Neuron (in vitro differentiated cells): ENCODE measurements at regions not wholly inside any gene's neighbourhood (a gene's known extent, or its start where the extent isn't known, plus 50 kb on each side); places are given as distances from the start of the nearest gene placed in this dataset.
"Not testable (repeated sequence)": the region's sequence is repeated elsewhere in the genome, so short reads cannot be mapped to it uniquely, and the experiment has no call there.

Source experiments
- H2AFZ ChIP-seq: one replicate; pipeline ENCODE4 v1.6.1; 2013; ENCODE audit warnings: low read depth, mild to moderate bottlenecking, inconsistent platforms, low read length, moderate library complexity
- H3K27me3 ChIP-seq: one replicate; pipeline ENCODE4 v1.6.1; 2013; ENCODE audit warnings: low read length; ENCODE audit not compliant: insufficient read depth
- H3K36me3 ChIP-seq: one replicate; pipeline ENCODE4 v1.6.1; 2013; ENCODE audit warnings: low read length; ENCODE audit not compliant: insufficient read depth
- H3K4me1 ChIP-seq: one replicate; pipeline ENCODE4 v1.6.1; 2013; ENCODE audit warnings: low read length; ENCODE audit not compliant: insufficient read depth
- H3K4me3 ChIP-seq: 2 replicates; pipeline ENCODE4 v1.5.1; 2013; ENCODE audit warnings: mild to moderate bottlenecking, low read length, moderate library complexity
- H3K9me3 ChIP-seq: one replicate; pipeline ENCODE4 v1.6.1; 2013; ENCODE audit warnings: low read length

GRCh38 chr21:32090956-32091355 lies 187.9 kb downstream of the MIS18A start:
- Histone ChIP-seq H3K36me3 (no peaks in the 10 kb centered on the region), H3K4me3 (no peak overlapping the region), H2AFZ (no peak overlapping the region), H3K9me3 (no peaks in the 10 kb centered on the region), H3K27me3 (no peaks in the 10 kb centered on the region), H3K4me1 (no peaks in the 10 kb centered on the region)

GRCh38 chr21:32089766-32090165 lies 189.1 kb downstream of the MIS18A start:
- Histone ChIP-seq H3K4me3 (no peak overlapping the region), H3K27me3 (no peaks in the 10 kb centered on the region), H2AFZ (no peak overlapping the region), H3K9me3 (no peaks in the 10 kb centered on the region), H3K36me3 (no peaks in the 10 kb centered on the region), H3K4me1 (no peaks in the 10 kb centered on the region)

- H3K4me1 ChIP-seq = no peaks in the 10 kb centered on the region
- H3K4me3 ChIP-seq = no peak overlapping the region
- H2AFZ ChIP-seq = no peak overlapping the region
- no peaks in the 10 kb centered on the region for H3K27me3 ChIP-seq
- no peaks in the 10 kb centered on the region for H3K9me3 ChIP-seq
- H3K36me3 ChIP-seq = no peaks in the 10 kb centered on the region
Observed at GRCh38 chr21:32088471-32088870, 190.4 kb downstream of the MIS18A start.

DNA sequence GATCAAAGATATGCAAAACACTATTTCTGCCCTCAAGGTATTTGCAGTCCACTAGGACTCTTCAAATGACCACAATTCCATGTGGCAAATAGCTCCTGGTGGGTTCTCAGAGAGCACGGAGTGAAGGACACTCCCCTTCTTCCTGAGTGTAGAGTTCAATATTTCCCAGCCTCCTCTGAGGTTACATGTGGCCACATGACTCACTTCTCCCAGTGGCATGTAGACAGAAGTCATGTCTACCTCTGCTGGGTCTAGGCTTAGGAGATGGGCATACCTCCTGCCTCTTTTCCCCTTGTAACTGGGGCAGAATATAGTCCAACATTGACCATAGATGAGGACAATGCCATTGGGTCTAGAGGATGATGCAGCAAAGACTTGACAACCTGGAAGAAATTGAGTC lies 191.4 kb downstream of the MIS18A start:
- H3K27me3 ChIP-seq = no peaks in the 10 kb centered on the region
- H3K36me3 ChIP-seq = no peaks in the 10 kb centered on the region
- H3K4me1 ChIP-seq = no peaks in the 10 kb centered on the region
- no peak overlapping the region for H2AFZ ChIP-seq
- H3K4me3 ChIP-seq = no peak overlapping the region
- no peaks in the 10 kb centered on the region for H3K9me3 ChIP-seq

DNA sequence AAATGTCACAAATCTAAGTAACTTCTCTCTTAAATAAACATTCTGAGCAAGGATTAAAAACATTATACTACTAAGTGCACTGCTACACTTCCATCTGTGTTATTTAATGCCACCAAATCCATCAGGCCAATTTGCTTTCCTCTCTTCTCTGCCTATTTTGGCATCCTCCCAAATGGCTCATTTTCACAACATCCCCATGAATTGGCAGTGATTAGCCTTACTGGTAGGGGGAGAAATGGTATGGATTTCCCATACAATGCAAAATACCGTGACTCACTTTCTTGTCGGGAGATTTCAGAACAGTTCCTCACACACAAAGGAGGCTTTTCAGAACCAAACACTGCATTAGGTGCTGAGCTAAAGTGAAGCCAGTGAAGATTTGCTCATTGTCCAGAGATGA lies 195.7 kb downstream of the MIS18A start:
- no peaks in the 10 kb centered on the region for H3K4me1 ChIP-seq
- H3K36me3 ChIP-seq = no peaks in the 10 kb centered on the region
- H3K27me3 ChIP-seq = no peaks in the 10 kb centered on the region

DNA sequence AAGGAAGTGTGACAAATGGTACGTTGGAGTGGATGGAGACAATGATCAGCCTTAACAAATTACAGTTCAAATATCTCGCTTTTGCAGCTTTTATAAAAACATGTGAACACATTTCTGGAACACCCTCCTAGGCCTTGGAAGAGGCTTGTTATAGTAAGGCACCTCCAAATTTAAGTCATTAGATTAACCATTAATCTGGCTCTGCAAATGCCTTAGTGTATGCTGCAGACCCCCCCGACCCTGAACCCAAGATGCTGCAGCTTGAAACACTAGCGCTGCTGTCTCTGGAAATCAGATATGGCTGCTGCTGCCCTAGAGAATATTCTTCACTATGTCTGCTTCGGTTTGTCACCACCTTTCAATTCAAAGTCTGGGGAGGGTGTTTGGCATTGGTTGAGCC lies 196.4 kb downstream of the MIS18A start:
- Histone ChIP-seq H2AFZ (no peak overlapping the region), H3K9me3 (no peaks in the 10 kb centered on the region), H3K36me3 (no peaks in the 10 kb centered on the region), H3K4me1 (no peaks in the 10 kb centered on the region), H3K27me3 (no peaks in the 10 kb centered on the region), H3K4me3 (no peak overlapping the region)

More for the DNA sequence above, 195.7 kb downstream of the MIS18A start:
- Histone ChIP-seq H3K9me3 (no peaks in the 10 kb centered on the region), H3K4me3 (no peak overlapping the region), H2AFZ (no peak overlapping the region)

- Histone ChIP-seq H3K4me3 (no peak overlapping the region), H2AFZ (no peak overlapping the region), H3K4me1 (no peaks in the 10 kb centered on the region), H3K27me3 (no peaks in the 10 kb centered on the region), H3K36me3 (no peaks in the 10 kb centered on the region), H3K9me3 (no peaks in the 10 kb centered on the region)
Observed at GRCh38 chr21:32073593-32073992, 200.8 kb downstream of the HUNK start.

- Histone ChIP-seq H3K4me1 (no peaks in the 10 kb centered on the region), H3K4me3 (no peak overlapping the region), H3K36me3 (no peaks in the 10 kb centered on the region), H2AFZ (no peak overlapping the region), H3K27me3 (no peaks in the 10 kb centered on the region), H3K9me3 (no peaks in the 10 kb centered on the region)
Observed at GRCh38 chr21:32073190-32073589, 200.4 kb downstream of the HUNK start.

- not testable (repeated sequence) for H3K9me3 ChIP-seq, H3K4me3 ChIP-seq, H3K27me3 ChIP-seq, H3K4me1 ChIP-seq, H2AFZ ChIP-seq, H3K36me3 ChIP-seq
Observed at GRCh38 chr21:32071620-32072019, 198.8 kb downstream of the HUNK start.

- Histone ChIP-seq H2AFZ (no peak overlapping the region), H3K36me3 (no peaks in the 10 kb centered on the region), H3K9me3 (no peaks in the 10 kb centered on the region), H3K4me1 (no peaks in the 10 kb centered on the region), H3K4me3 (no peak overlapping the region), H3K27me3 (no peaks in the 10 kb centered on the region)
Observed at GRCh38 chr21:32070676-32071330, 198.0 kb downstream of the HUNK start.

- Histone ChIP-seq H3K36me3 (no peaks in the 10 kb centered on the region), H3K4me3 (no peak overlapping the region), H3K9me3 (no peaks in the 10 kb centered on the region), H3K4me1 (no peaks in the 10 kb centered on the region), H2AFZ (no peak overlapping the region), H3K27me3 (no peaks in the 10 kb centered on the region)
Observed at GRCh38 chr21:32070126-32070525, 197.3 kb downstream of the HUNK start.

DNA sequence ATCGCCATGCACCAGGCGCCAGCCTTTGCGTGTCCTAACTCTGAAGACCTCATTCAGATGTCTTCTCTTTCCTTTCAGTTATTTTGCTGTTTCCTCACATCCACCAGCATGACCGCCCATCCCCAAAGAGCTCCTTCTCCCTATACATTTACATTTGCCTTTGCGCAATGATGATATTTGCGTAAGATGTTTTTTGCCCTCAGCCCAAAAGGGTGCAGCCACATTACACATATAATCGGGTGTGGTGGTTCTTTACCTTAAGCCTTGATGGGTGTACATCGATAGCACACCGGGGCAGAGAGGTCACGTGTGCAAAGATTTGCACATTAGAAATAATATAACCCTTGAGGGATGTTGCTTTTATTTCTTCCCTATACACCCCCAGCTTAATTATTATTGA lies 192.8 kb downstream of the HUNK start:
- no peaks in the 10 kb centered on the region for H3K4me1 ChIP-seq
- H2AFZ ChIP-seq = no peak overlapping the region
- no peak overlapping the region for H3K4me3 ChIP-seq
- H3K36me3 ChIP-seq = no peaks in the 10 kb centered on the region
- H3K27me3 ChIP-seq = no peaks in the 10 kb centered on the region
- no peaks in the 10 kb centered on the region for H3K9me3 ChIP-seq

GRCh38 chr21:32064281-32064910 lies 191.6 kb downstream of the HUNK start:
- H3K9me3 ChIP-seq = no peaks in the 10 kb centered on the region
- H2AFZ ChIP-seq = no peak overlapping the region

More at GRCh38 chr21:32064281-32064910, 191.6 kb downstream of the HUNK start:
- H3K4me1 ChIP-seq = no peaks in the 10 kb centered on the region
- no peaks in the 10 kb centered on the region for H3K27me3 ChIP-seq
- H3K36me3 ChIP-seq = no peaks in the 10 kb centered on the region
- no peak overlapping the region for H3K4me3 ChIP-seq
